Loucy (cell line): ENCODE measurements at regions not wholly inside any gene's neighbourhood (a gene's known extent, or its start where the extent isn't known, plus 50 kb on each side); places are given as distances from the start of the nearest gene placed in this dataset.

Experiments
- EZH2phosphoT487 ChIP-seq: fragments of 200-600 bp; IDR thresholded peaks from 2 replicates; pipeline ENCODE4 v1.6.1; 2018; ENCODE audit warnings: antibody characterized with exemption, mild to moderate bottlenecking, moderate library complexity, borderline replicate concordance
- TF ChIP-seq, protein P1 (sequence below): fragments of 200-600 bp; sonication (generic); conservative IDR thresholded peaks from 2 replicates; pipeline ENCODE4 v1.5.1; 2014; ENCODE audit warnings: mild to moderate bottlenecking, antibody characterized with exemption, low read length

DNA sequence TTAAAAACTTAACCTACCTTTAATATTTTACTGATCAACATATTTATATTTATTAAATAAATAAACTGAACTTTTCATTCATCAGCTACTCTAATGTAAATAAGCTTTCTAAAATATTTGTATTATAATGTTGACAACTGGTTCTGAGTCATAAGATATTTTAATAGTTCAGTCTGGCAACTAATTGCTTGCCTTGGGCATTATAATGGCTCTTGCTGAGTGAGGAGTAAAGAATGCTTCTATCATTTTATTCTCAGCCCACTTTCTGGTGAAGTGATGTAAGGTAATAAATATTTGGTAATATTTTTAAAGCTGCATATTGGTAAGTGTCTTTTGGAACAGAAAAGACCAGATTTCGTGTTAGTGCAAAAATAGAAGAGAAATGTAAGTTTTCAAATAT, 81.5 kb downstream of the DIPK2A start:
- TF ChIP-seq, protein P1, sequence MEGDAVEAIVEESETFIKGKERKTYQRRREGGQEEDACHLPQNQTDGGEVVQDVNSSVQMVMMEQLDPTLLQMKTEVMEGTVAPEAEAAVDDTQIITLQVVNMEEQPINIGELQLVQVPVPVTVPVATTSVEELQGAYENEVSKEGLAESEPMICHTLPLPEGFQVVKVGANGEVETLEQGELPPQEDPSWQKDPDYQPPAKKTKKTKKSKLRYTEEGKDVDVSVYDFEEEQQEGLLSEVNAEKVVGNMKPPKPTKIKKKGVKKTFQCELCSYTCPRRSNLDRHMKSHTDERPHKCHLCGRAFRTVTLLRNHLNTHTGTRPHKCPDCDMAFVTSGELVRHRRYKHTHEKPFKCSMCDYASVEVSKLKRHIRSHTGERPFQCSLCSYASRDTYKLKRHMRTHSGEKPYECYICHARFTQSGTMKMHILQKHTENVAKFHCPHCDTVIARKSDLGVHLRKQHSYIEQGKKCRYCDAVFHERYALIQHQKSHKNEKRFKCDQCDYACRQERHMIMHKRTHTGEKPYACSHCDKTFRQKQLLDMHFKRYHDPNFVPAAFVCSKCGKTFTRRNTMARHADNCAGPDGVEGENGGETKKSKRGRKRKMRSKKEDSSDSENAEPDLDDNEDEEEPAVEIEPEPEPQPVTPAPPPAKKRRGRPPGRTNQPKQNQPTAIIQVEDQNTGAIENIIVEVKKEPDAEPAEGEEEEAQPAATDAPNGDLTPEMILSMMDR, result no peak
- TF ChIP-seq EZH2phosphoT487, result no peak
